ENCODE measurements at regions not wholly inside any gene's neighbourhood (a gene's known extent, or its start where the extent isn't known, plus 50 kb on each side); places are given as distances from the start of the nearest gene placed in this dataset.

GRCh38 chr5:63555874-63556273 lies 406.4 kb downstream of the HTR1A start:
- TF ChIP-seq SMAD1 (IDR thresholded peaks at IDR 0.05; ENCODE audit: low read depth, partially characterized antibody) = no peak
- TF ChIP-seq RB1 (IDR thresholded peaks at IDR 0.05; ENCODE audit: borderline replicate concordance) = no peak
- TF ChIP-seq CHD1 (IDR thresholded peaks at IDR 0.05; ENCODE audit: low read depth, low read length) = no peak
- TF ChIP-seq TCF7 (IDR thresholded peaks at IDR 0.05; ENCODE audit: borderline replicate concordance) = no peak
- no peak for TF ChIP-seq PML (IDR thresholded peaks at IDR 0.05; ENCODE audit: low read length)
- no peaks in the 10 kb centered on the region for H3K4me1 ChIP-seq (ENCODE audit: control insufficient read depth, insufficient read depth, low read length)
- H3K79me2 ChIP-seq (ENCODE audit: control insufficient read depth, insufficient read depth, low read length) = no peaks in the 10 kb centered on the region
- H3K4me2 ChIP-seq (ENCODE audit: control insufficient read depth, insufficient read depth) = no peak overlapping the region
- no peak overlapping the region for H3K9ac ChIP-seq (ENCODE audit: control insufficient read depth, insufficient read depth, low read length)
- DNase-seq (ENCODE audit: low read depth, low spot score) (no peak), FAIRE-seq (no peak), ATAC-seq (no peak)
- in situ Hi-C loops (cut with MboI) (no loop called here), intact Hi-C loops (cut with micrococcal nuclease; ENCODE audit: unreplicated experiment) (no loop called here)
- H4K20me1 ChIP-seq (ENCODE audit: control insufficient read depth, insufficient read depth) = no peaks in the 10 kb centered on the region
- no TSS peak for BruUV-seq (replicated peaks)
- CTCF ChIA-PET = no interaction called here
- SMC1A ChIA-PET (ENCODE audit: uncharacterized antibody, unreplicated experiment) = interaction anchor here (0.5 kb wide), 1 partner anchor 309 kb away, joined by 3 read pairs; no protein-coding TSS in a partner anchor
- no peak overlapping the region for H3K27ac ChIP-seq (ENCODE audit: control insufficient read depth, insufficient read depth)
- H2AFZ ChIP-seq (ENCODE audit: control insufficient read depth, low read depth, low read length) = no peak overlapping the region
- RAD21 ChIA-PET (ENCODE audit: unreplicated experiment) = no interaction called here
- no peak overlapping the region for H3K4me3 ChIP-seq
- POLR2A ChIA-PET = no interaction called here
- no peaks in the 10 kb centered on the region for H3K27me3 ChIP-seq (replicated peaks in 1 of 2; ENCODE audit: control insufficient read depth in 2 of 2, insufficient read depth in 2 of 2, low read length in 1 of 2)
- 29% methylated on average over 4 of the region's 4 CpGs for WGBS (ENCODE audit: insufficient coverage, insufficient replicate concordance, low lambda C conversion rate, missing lambda C conversion rate)
- no peaks in the 10 kb centered on the region for H3K9me3 ChIP-seq (replicated peaks; ENCODE audit: control insufficient read depth, insufficient read depth, low read length)
- H3K36me3 ChIP-seq (ENCODE audit: control insufficient read depth in 2 of 2, insufficient read depth in 2 of 2, low read length in 1 of 2) = no peaks in the 10 kb centered on the region

- ChIA-PET RAD21 (ENCODE audit: unreplicated experiment) (no interaction called here), SMC1A (ENCODE audit: uncharacterized antibody, unreplicated experiment) (interaction anchor here (1.5 kb wide), 1 partner anchor 10 kb away, joined by 7 read pairs; no protein-coding TSS in a partner anchor), POLR2A (no interaction called here), CTCF (no interaction called here)
- no peak for TF ChIP-seq SP1 (IDR thresholded peaks at IDR 0.05; ENCODE audit: low read depth, low read length)
- TF ChIP-seq CHD2 (IDR thresholded peaks at IDR 0.05; ENCODE audit: borderline replicate concordance, low read depth, low read length) = no peak
- TF ChIP-seq MLLT1 (IDR thresholded peaks at IDR 0.05) = no peak
- no peak for TF ChIP-seq STAT1 (conservative IDR thresholded peaks at IDR 0.05)
- no peak for TF ChIP-seq BACH1 (IDR thresholded peaks at IDR 0.05; ENCODE audit: borderline replicate concordance)
- TF ChIP-seq SIN3A (IDR thresholded peaks at IDR 0.05; ENCODE audit: low read depth, low read length) = no peak
- TF ChIP-seq ZSCAN29 (IDR thresholded peaks at IDR 0.05) = no peak
- no peak for TF ChIP-seq CUX1 (IDR thresholded peaks at IDR 0.05; ENCODE audit: insufficient replicate concordance, low read depth, low read length)
- TF ChIP-seq ZBED1 (IDR thresholded peaks at IDR 0.05; ENCODE audit: borderline replicate concordance) = no peak
- Histone ChIP-seq H4K20me1 (ENCODE audit: control insufficient read depth, insufficient read depth) (no peaks in the 10 kb centered on the region), H3K36me3 (ENCODE audit: control insufficient read depth in 2 of 2, insufficient read depth in 2 of 2, low read length in 1 of 2) (no peaks in the 10 kb centered on the region), H3K27ac (ENCODE audit: control insufficient read depth, insufficient read depth) (no peak overlapping the region), H3K4me3 (no peak overlapping the region), H2AFZ (ENCODE audit: control insufficient read depth, low read depth, low read length) (no peak overlapping the region), H3K4me1 (ENCODE audit: control insufficient read depth, insufficient read depth, low read length) (no peaks in the 10 kb centered on the region), H3K9me3 (replicated peaks; ENCODE audit: control insufficient read depth, insufficient read depth, low read length) (no peaks in the 10 kb centered on the region), H3K27me3 (replicated peaks in 1 of 2; ENCODE audit: control insufficient read depth in 2 of 2, insufficient read depth in 2 of 2, low read length in 1 of 2) (no peaks in the 10 kb centered on the region), H3K4me2 (ENCODE audit: control insufficient read depth, insufficient read depth) (no peak overlapping the region), H3K79me2 (ENCODE audit: control insufficient read depth, insufficient read depth, low read length) (no peaks in the 10 kb centered on the region), H3K9ac (ENCODE audit: control insufficient read depth, insufficient read depth, low read length) (no peak overlapping the region)
- DNase-seq (ENCODE audit: low read depth, low spot score) (no peak), ATAC-seq (no peak), FAIRE-seq (no peak)
- in situ Hi-C loops (cut with MboI) = no loop called here
- BruUV-seq (replicated peaks) = no TSS peak
- intact Hi-C loops (cut with micrococcal nuclease; ENCODE audit: unreplicated experiment) = no loop called here
- 59% methylated on average over 3 of the region's 3 CpGs for WGBS (ENCODE audit: insufficient coverage, insufficient replicate concordance, low lambda C conversion rate, missing lambda C conversion rate)
Observed at GRCh38 chr5:63554191-63554590, 408.1 kb downstream of the HTR1A start.

All from GM12878 (cell line).